ENCODE measurements at regions not wholly inside any gene's neighbourhood (a gene's known extent, or its start where the extent isn't known, plus 50 kb on each side); places are given as distances from the start of the nearest gene placed in this dataset.

DNA sequence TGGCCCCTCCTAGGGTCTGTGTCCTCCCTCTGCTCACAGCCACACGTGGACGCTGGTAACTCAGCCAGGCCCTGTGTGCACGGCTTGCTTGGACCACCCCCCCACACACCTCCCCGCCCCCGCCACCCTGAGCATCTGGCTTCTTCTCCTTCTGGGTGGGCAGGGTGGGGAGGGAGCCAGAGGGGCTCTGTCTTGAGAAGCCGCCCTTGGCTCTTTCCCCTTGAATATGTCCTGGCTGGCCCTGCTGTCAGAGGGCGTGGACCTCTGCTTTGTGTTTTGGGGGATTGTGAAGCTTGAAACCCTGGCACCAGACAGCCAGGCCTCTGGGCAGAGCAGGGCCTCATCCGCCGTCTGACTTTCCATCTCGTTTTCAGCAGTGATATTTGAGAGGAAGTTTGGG lies 72.1 kb downstream of the GLI2 start:
- TF ChIP-seq, protein P1, sequence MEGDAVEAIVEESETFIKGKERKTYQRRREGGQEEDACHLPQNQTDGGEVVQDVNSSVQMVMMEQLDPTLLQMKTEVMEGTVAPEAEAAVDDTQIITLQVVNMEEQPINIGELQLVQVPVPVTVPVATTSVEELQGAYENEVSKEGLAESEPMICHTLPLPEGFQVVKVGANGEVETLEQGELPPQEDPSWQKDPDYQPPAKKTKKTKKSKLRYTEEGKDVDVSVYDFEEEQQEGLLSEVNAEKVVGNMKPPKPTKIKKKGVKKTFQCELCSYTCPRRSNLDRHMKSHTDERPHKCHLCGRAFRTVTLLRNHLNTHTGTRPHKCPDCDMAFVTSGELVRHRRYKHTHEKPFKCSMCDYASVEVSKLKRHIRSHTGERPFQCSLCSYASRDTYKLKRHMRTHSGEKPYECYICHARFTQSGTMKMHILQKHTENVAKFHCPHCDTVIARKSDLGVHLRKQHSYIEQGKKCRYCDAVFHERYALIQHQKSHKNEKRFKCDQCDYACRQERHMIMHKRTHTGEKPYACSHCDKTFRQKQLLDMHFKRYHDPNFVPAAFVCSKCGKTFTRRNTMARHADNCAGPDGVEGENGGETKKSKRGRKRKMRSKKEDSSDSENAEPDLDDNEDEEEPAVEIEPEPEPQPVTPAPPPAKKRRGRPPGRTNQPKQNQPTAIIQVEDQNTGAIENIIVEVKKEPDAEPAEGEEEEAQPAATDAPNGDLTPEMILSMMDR (IDR thresholded peaks at IDR 0.05; ENCODE audit: insufficient read depth, low read depth, low read length) = no peak
- TF ChIP-seq EZH2 (IDR thresholded peaks at IDR 0.05; ENCODE audit: insufficient read depth, low read length) = no peak
